NCI-H1105 (cell line): ENCODE measurements at regions not wholly inside any gene's neighbourhood (a gene's known extent, or its start where the extent isn't known, plus 50 kb on each side); places are given as distances from the start of the nearest gene placed in this dataset.
"Not testable (repeated sequence)": the region's sequence is repeated elsewhere in the genome, so short reads cannot be mapped to it uniquely, and the experiment has no call there.

Source experiments
- DNase-seq: peaks from one replicate; lab custom pipeline; 2025; lab: John Stamatoyannopoulos, UW

GRCh38 chr5:75844301-75844700 is 127.1 kb upstream of the POC5 start:
- no peak for DNase-seq

GRCh38 chr5:75843319-75843718 is 126.1 kb upstream of the POC5 start:
- no peak for DNase-seq

GRCh38 chr5:75839547-75839946 is 122.3 kb upstream of the POC5 start:
- DNase-seq: no peak

GRCh38 chr5:75837258-75837841 is 120.1 kb upstream of the POC5 start:
- no peak for DNase-seq

- DNase-seq: no peak
Observed at GRCh38 chr5:75831561-75831960, 114.3 kb upstream of the POC5 start.

- DNase-seq: no peak
Observed at GRCh38 chr5:75828029-75828428, 110.8 kb upstream of the POC5 start.

- no peak for DNase-seq
Observed at GRCh38 chr5:75824323-75824722, 107.1 kb upstream of the POC5 start.

- DNase-seq: no peak
Observed at GRCh38 chr5:75823811-75824210, 106.6 kb upstream of the POC5 start.

GRCh38 chr5:75818661-75819060 is 101.4 kb upstream of the POC5 start:
- no peak for DNase-seq

GRCh38 chr5:75799695-75800094 is 82.5 kb upstream of the POC5 start:
- not testable (repeated sequence) for DNase-seq

GRCh38 chr5:75769338-75769737 is 52.1 kb upstream of the POC5 start:
- not testable (repeated sequence) for DNase-seq
